Activated CD8-positive, alpha-beta memory T cell treated with anti-CD3 and anti-CD28 coated beads, Interleukin-2, amount 50 U/mL, for 48 hours (primary cell): ENCODE measurements at regions not wholly inside any gene's neighbourhood (a gene's known extent, or its start where the extent isn't known, plus 50 kb on each side); places are given as distances from the start of the nearest gene placed in this dataset.
"Not testable (repeated sequence)": the region's sequence is repeated elsewhere in the genome, so short reads cannot be mapped to it uniquely, and the experiment has no call there.

ENCODE experiments used
- DNase-seq: peaks from one replicate; pipeline ENCODE4 v3.0.0-alpha.2; 2020

DNA sequence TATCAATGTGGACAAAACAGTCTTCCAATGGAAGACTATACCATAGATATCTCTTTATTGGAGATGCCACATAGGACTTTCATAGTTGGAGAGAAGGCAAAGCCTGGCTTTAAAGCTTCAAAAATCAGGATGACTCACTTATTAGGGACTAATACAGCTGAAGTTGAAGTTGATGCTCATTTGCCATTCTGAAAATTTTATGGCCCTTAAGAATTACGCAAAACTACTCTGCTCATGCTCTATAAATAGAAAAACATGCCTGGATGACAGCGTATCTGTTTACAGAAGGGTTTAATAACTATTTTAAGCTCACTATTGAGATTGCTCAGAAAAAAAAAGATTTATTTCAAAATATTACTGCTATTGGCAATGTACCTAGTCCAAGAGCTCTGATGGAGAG, 155.5 kb upstream of the DST start:
- DNase-seq = no peak

DNA sequence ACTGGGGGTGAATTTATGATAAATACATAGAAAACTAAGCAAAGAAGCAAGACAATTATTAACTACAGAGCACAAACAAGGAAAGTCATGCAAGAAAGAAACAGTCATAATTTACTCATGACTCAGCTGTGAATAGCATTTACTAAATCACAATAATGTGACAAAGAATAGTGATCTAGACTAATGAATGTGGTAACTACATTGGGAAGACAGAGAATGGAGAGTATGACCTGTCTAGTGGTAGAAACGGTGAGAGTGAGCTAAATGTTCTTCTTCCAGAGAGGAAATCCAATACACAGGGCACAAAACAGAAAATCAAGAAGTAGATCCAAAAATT, 153.5 kb upstream of the DST start:
- no peak for DNase-seq

DNA sequence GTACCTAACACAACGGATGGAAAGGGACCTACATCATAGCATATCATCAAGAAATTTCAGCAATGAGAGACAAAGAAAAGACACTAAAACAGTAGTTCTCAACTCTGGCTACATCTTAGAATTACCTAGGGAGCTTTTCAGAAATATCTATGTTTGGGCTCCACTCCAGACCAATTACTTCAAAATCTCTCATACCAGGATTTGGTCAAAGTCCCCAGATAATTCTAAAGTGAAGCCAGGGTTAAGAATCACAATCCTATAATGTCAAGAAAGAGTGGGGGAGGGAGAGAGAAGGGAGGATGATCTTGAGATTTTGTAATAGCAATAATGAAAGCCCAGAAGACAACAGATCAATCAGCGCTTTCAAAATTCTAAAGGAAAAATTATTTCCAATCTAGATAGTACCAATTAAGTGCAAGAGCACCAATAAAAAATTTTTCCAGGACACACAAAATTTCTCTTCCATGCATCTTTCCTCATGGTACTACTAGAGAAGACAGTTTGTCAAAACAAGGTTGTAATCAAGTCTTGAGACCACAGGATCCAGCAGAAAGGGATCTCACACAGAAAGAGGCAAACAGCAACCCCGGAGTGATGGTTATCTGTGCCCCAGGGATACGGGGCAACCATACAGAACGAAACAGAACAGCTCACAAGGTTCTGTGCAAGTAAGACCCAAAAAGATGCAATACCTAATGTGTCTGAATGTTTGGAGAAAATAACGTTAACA, 152.9 kb upstream of the DST start:
- no peak for DNase-seq

DNA sequence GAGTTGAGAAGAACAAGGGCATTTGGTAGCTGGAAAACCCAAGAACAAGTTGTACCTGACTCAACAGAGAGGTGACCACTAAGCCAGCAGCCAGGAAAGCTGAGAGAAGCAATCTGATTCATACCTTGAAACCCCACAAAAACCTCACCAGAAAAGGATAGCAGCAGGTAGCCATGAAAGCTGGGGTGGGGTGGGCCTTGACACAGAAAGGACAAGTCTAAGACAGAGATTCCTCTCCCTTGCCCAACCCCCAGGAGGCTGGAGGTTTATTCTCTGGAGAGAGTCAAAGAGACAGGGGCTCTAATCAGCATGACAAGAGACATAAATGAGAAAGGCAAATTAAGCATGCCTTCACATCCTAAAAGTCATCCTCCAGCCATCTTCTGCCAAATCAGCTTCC, 151.7 kb upstream of the DST start:
- DNase-seq = no peak

DNA sequence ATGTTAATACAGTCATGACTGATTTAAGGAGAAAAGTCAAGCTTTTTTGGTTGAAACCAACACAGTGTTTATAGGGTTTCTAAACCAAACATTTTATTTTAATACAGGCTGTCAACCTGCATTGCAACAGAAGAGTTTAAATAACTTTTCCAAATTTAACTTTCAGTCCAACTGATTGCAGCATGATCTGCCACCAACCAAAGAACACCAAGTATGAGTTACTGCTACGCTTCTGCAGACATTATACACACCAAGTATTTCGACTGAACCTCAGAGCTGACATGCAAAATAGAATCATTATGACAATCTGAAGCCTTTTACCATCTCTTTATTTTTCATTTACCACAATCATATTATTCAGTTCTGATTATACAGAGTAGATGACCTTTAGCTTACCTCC, 151.2 kb upstream of the DST start:
- DNase-seq = no peak

DNA sequence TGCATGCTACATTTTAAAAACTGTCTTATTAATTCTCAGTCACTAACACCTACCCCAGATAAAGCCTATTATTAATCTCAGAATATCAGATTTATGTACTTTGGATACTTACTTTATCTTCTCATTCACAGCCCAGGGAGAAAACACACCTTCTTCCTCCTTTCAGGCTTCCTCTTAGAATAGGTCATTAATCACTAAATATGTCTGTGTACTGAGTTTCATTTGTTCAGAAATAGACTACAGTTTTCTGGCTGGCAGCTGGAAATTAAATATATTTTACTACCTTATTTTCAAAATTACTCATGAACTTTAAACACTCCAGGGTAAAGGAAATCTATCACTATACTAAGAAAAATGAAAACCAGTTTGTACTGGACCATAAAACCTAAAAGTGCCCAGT, 147.7 kb upstream of the DST start:
- no peak for DNase-seq

DNA sequence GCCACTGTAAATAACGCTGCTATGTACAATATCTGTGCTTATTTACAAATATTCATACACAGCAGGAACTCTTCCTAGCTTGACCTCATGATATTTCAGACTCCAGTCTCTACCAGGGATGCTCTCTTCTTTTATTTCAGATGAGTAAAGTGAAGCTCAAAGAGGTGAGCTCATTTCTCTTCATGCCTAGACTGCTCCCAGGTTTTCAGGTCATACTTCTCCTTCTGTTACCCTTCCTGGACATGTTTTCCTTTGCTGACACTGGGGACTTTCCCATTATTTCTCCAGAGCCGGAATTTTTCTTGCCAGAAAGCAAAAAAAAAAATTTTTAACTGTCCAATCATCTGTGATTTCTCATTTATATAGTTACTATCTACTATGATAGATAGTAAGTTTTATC, 147.2 kb upstream of the DST start:
- no peak for DNase-seq

DNA sequence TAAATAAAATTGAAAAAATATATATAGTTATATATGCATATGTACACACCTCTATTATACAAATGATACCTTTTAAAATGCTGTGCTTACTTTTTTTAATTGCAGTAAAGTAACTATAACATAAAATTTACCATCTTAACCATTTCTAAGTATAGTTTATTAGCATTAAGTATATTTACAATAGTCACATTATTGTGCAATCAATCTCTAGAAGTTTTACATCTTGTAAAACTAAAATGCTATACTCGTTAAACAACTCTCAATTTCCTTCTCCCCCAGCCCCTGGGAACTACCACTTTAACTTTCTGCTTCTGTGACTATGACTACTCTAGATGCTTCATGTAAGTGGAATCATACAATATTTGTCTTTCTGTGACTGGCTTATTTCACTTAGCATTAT, 146.7 kb upstream of the DST start:
- no peak for DNase-seq

DNA sequence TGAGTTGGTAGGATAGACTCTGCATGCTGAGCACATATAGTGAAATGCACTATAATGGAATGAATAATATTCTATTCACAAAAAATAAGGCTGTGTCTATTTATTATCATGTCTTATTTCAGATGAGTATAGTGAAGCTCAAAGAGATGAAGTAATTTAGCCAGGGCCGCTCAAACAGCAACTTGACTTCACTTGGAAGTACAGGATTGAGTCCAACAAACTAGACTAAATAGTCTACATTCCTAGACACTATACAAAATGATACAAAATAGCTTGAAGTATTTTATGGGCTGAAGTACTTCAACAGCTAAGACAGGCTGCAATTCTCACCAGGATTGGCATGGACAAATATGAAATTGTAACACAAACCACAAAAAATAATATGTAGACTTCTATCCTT, 144.5 kb upstream of the DST start:
- no peak for DNase-seq

DNA sequence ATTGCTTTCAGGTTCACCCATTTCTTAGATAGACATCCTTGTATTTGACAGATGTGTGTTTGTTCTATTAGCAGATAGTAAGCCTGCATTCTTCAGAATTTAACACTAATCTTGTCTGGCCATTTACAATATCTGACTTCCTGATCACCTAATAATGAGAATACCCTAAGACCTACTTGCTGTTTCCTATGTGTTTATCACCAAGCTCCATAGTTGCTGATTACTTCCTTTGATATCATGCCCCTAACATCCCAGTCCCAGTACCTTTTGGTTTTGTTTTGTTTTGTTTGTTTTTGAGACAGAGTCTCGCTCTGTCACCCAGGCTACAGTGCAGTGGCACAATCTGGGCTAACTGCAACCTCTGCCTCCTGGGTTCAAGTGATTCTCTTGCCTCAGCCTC, 143.6 kb upstream of the DST start:
- no peak for DNase-seq

DNA sequence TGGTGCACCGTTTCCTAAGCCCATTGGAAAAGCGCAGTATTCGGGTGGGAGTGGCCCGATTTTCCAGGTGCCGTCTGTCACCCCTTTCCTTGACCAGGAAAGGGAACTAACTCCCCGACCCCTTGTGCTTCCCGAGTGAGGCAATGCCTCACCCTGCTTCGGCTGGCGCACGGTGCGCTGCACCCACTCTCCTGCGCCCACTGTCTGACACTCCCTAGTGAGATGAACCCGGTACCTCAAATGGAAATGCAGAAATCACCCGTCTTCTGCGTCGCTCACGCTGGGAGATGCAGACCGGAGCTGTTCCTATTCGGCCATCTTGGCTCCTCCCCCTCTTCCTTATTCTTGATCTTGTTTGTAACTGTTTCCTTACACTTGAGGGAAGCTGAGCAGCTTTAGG, 142.8 kb upstream of the DST start:
- DNase-seq = not testable (repeated sequence)

DNA sequence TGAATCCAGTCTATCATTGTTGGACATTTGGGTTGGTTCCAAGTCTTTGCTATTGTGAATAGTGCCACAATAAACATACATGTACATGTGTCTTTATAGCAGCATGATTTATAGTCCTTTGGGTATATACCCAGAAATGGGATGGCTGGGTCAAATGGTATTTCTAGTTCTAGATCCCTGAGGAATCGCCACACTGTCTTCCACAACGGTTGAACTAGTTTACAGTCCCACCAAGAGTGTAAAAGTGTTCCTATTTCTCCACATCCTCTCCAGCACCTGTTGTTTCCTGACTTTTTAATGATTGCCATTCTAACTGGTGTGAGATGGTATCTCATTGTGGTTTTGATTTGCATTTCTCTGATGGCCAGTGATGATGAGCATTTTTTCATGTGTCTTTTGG, 137.4 kb upstream of the DST start:
- not testable (repeated sequence) for DNase-seq

DNA sequence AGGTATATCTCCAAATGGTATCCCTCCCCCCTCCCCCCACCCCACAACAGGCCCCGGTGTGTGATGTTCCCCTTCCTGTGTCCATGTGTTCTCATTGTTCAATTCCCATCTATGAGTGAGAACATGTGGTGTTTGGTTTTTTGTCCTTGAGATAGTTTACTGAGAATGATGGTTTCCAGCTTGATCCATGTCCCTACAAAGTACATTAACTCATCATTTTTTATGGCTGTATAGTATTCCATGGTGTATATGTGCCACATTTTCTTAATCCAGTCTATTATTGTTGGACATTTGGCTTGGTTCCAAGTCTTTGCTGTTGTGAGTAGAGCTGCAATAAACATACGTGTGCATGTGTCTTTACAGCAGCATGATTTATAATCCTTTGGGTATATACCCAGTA, 135.8 kb upstream of the DST start:
- DNase-seq = not testable (repeated sequence)

DNA sequence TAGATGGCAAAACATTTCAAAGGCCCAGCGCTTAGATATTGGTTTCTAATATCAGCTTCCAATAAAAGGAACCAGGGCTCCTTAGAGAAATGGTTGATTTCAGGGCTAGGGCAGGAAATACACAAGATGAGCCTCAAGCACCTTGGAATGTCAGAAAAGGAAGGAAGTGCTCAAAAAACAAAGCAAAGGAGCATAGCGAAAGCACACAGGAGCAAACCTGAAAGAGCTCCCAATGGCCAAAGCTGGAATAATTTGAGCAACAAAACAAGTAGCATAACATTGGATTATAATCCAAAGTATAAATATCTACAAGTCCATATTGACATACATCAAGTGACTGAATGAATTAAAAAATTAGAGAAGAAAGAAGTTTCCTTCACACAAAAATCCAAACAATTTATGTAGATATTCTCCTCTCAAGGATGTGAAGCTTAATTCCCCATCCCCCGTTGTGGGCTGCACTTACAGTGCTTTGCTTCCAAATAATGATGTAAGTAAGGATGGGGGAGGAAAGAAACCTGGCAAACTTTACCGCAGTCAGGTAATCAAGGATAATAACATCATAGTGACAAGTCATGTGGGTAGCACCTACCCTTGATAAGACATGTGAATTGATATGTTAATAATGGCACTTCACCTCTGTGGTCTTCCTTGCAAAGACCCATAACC, 132.9 kb upstream of the DST start:
- DNase-seq = no peak

DNA sequence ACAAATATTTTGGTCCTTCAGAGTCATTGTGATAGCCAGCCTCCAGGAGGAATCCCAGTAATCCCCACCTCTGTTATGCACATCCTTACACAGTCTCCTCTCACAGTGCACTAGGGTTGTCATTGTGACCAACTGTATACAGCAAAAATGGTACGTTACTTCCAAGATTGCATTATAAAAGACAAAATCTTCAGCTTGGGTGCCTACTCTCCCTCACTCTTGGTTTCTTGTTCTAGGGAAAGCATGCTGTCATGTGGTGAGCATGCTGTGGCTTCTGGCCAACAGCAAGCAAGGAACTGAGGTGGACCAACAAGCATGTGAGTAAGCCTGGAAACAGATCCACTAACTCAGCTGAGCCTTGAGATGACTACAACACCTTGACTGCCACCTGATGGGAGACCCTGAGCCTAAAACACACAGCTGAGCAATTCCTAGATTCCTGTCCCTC, 130.1 kb upstream of the DST start:
- no peak for DNase-seq

DNA sequence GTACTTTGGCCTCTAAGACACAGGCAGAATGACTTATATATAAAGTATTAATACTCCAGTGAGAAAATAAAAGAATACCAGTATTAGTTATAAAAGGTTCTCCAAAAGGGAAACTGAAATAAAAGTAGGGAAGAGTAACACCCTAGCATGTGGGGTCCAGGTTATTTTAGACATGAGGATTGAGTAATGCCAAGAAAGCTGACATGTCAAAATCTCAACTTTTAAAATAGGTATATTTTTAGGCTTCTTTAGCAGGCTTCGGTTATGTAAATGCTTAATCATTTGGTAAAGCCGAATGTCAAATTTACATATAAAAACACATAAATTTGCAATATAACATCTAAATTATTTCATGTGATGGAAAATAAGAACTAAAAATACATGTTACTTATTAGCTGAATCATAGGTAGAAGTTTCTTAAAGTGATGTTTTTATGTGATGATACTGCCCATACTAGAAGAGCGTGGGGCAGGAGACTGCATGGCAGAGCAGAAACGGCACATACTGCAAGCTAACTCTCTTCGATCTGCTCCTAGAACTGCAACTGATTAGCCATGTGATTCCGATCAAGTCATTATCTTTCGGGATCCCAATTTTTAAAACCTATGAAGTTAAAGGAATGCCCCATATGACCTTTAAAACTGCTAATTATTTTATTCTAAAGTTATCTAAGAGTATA, 129.4 kb upstream of the DST start:
- no peak for DNase-seq

DNA sequence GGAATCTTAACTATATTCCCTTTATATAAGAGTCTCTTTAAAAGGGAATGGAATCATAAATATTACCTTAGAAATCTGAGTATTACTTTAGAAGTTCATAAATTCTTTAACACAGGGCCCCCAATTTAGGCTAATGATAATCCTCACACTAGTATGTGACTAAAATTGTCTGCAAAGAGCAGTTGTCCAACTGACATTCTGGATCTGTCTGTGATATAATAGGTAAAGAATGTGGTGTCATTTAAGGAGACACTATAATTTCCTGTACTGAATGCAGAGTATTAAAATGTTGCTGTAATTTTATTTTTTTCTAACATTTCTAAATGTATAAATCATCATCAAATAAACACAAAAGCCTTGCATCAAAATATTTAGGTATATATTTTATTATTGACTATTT, 128.5 kb upstream of the DST start:
- DNase-seq = no peak

DNA sequence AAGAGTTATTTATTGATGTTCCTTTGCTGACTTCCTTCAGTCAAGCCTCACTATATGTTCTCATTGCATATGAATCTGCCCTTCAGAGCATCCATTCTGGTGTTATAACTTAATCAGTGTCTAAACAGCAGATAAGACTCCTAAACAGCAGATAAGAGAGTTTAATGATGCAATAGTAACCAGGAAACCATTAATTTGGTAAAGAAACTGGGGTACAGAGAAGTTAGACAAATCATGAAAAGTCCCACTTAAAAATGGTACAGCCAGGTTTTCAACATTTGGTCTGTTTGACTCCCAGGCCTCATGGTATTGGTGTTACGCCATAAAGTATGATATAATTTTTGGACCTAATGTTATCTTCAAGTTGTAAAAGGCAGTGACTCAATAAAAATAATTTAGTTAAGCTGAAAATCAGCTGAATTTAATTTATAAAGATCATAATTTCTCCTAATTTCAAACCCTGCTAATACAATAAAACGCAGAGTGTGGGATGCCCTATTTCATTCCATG, 127.4 kb upstream of the DST start:
- no peak for DNase-seq

DNA sequence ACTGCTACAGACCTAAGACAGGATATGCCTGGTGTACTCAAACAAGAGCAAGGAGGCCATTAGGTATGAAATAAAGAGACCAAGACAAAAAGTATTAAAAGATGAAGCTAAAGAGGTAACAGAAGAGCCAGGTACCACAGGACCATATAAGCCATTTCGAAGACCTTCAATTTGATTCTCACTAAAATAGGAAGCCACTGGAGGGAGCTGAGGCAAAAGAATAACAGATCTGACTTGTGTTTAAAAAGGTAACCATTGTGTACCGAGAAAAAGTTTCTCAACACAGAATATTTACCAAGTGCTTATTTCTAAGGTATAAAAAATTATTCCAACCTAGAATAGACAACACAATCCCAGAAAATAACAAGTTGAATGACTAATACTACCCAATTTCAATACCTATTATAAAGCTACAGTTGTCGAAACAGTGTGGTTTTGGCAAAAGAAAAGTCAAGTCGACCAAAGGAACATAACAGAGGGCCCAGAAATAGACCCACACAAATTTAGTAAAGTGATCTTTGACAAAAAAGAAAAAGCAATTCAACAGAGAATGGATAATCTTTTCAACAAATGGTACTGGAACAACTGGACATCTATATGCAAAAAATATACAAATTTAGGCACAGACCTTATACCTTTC, 125.3 kb upstream of the DST start:
- DNase-seq = no peak

DNA sequence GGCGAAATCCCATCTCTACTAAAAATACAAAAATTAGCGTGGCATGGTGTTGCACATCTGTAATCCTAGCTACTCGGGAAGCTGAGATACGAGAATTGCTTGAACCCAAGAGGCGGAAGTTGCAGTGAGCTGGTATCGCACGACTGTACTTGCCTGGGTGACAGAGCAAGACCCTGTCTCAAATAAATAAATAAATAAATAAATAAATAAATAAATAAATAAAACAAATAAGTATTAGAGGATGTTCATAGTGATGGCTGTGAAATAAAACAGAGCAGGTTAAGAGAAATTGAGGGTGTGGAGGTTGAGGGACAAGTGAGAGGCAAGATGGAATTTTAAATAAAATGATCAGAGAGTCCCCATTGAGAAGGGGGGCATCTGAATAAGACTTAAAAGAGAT, 124.7 kb upstream of the DST start:
- DNase-seq = no peak

DNA sequence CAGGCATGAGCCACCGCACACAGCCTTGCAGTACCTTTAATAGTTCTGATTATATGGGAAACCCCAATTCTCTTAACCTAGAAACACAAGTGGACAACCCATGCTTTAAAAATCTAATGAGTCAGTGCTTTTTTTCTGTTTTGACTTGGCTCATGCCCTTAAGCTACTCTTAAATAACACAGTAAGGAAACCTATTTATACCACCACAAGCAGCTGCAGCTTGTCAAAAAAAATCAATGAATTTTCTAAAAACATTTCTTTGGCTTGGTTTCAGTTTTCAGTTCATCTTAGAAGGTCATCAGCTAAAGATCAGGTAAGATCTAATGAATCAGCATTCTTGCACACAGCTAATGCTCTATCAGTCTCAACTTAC, 124.1 kb upstream of the DST start:
- no peak for DNase-seq

DNA sequence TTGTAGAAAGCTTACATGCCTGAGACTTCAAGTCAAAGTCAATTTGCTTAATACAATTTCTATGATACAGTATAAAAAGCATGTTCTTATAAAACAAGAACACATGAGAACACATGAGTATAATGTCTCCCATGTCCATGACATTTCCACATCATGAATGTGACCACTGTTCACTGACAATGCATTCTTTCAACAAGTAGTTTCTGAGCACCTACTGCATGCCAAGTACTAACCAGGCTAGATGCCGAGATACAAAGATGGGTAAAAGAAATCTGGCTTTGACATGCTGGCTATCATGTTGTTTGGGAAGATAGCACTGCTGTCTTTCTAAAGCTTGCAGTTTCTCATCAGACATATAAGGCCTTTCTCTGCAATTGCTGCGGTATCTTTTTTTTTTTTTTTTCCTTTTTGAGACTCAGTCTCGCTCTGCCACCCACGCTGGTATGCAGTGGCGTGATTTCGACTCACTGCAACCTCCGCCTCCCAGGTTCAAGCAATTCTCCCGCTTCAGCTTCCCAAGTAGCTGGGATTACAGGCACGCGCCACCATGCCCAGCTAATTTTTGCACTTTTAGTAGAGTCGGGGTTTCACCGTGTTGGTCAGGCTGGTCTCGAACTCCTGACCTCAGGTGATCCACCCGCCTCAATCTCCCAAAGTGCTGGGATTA, 123.6 kb upstream of the DST start:
- no peak for DNase-seq

DNA sequence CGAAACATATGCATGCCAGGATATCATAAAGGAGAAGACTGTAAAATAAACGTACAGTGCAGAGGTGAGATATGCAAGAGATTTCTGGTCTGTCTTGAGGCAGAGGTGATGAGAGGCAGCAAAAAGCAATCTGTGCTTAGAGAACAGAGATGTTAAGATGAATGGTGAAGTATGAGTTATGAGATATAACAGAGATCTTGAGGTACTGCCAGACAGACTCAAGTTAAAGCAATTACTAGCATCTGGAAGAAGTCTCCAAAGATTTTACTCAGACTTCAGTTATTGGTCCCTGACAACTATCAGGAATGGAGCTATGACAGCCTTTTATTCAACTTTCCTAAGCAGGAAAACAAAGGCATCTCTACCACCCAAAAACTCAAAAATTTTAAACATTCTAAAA, 122.8 kb upstream of the DST start:
- no peak for DNase-seq
